Mammary epithelial cell (primary cell): ENCODE measurements at regions not wholly inside any gene's neighbourhood (a gene's known extent, or its start where the extent isn't known, plus 50 kb on each side); places are given as distances from the start of the nearest gene placed in this dataset.

ENCODE experiments used
- CTCF ChIP-seq, 2 donors: IDR thresholded peaks in 1 of 2; conservative IDR thresholded peaks in 1 of 2; 2 replicates each; pipeline ENCODE4 v1.5.1; 2011 to 2012; ENCODE audit warnings: inconsistent platforms in 2 of 2, low read length in 2 of 2, mild to moderate bottlenecking in 2 of 2, control low read depth in 1 of 2, low read depth in 1 of 2; ENCODE audit not compliant: insufficient read depth in 1 of 2; ENCODE audit errors: extremely low read depth in 1 of 2
- EZH2 ChIP-seq: IDR thresholded peaks from 2 replicates; pipeline ENCODE4 v1.6.1; 2012; ENCODE audit warnings: low read length, inconsistent platforms, borderline replicate concordance

- TF ChIP-seq EZH2: no peak
- TF ChIP-seq CTCF (conservative IDR thresholded peaks at IDR 0.05 in 1 of 2, IDR thresholded peaks at IDR 0.05 in 1 of 2; ENCODE audit: extremely low read depth in 1 of 2, insufficient read depth in 1 of 2, low read depth in 1 of 2, low read length in 2 of 2): no peak
Measured at GRCh38 chr2:118709786-118710185, 137.7 kb downstream of the EN1 start.
